Osteoblast (primary cell): ENCODE measurements at regions not wholly inside any gene's neighbourhood (a gene's known extent, or its start where the extent isn't known, plus 50 kb on each side); places are given as distances from the start of the nearest gene placed in this dataset.

Experiments used
- DNase-seq: peaks from one replicate; pipeline ENCODE4 v3.0.0; 2011; ENCODE audit warnings: low spot score, mixed read lengths; ENCODE audit not compliant: insufficient read length; ENCODE audit errors: missing footprints
- H2AFZ ChIP-seq: 2 replicates; pipeline ENCODE4 v1.6.0; 2011; ENCODE audit warnings: mild to moderate bottlenecking, low read length
- H3K27ac ChIP-seq: 2 replicates; pipeline ENCODE4 v1.5.1; 2011; ENCODE audit warnings: mild to moderate bottlenecking, low read depth, low read length, moderate library complexity
- H3K27me3 ChIP-seq: 2 replicates; pipeline ENCODE4 v1.6.0; 2012; ENCODE audit warnings: mild to moderate bottlenecking, control low read depth, inconsistent platforms, low read length, moderate library complexity; ENCODE audit not compliant: insufficient read depth
- H3K36me3 ChIP-seq: 2 replicates; pipeline ENCODE4 v1.5.1; 2011; ENCODE audit warnings: mild to moderate bottlenecking, low read length, control low read depth, moderate library complexity; ENCODE audit not compliant: insufficient read depth
- H3K4me1 ChIP-seq: 2 replicates; pipeline ENCODE4 v1.5.1; 2011; ENCODE audit warnings: mild to moderate bottlenecking, low read length, control low read depth, moderate library complexity; ENCODE audit not compliant: insufficient read depth
- H3K4me2 ChIP-seq: 2 replicates; pipeline ENCODE4 v1.6.0; 2011; ENCODE audit warnings: mild to moderate bottlenecking, low read length; ENCODE audit not compliant: insufficient read depth
- H3K4me3 ChIP-seq: fragments of 200-600 bp; sonication (generic); 3 replicates; pipeline ENCODE4 v1.5.1; 2012; ENCODE audit warnings: mild to moderate bottlenecking, low read length, inconsistent platforms; ENCODE audit not compliant: insufficient read depth
- H3K79me2 ChIP-seq: 2 replicates; pipeline ENCODE4 v1.6.0; 2012; ENCODE audit warnings: mild to moderate bottlenecking, low read length, control low read depth, inconsistent platforms; ENCODE audit not compliant: insufficient read depth
- H3K9me3 ChIP-seq: 2 replicates; pipeline ENCODE4 v1.5.1; 2011; ENCODE audit warnings: low read depth, low read length, control low read depth
- H4K20me1 ChIP-seq: 2 replicates; pipeline ENCODE4 v1.6.0; 2012; ENCODE audit warnings: mild to moderate bottlenecking, low read length, control low read depth; ENCODE audit not compliant: insufficient read depth
- CTCF ChIP-seq: IDR thresholded peaks from 2 replicates; pipeline ENCODE4 v1.5.1; 2011; ENCODE audit warnings: mild to moderate bottlenecking, low read depth, low read length, moderate library complexity; ENCODE audit errors: extremely low read depth

GRCh38 chr11:80856066-80856465 is 1415.2 kb upstream of the TENM4 start:
- Histone ChIP-seq H3K4me3 (no peak overlapping the region), H3K4me1 (no peaks in the 10 kb centered on the region), H2AFZ (no peak overlapping the region), H3K4me2 (no peak overlapping the region), H4K20me1 (no peaks in the 10 kb centered on the region), H3K27ac (no peak overlapping the region), H3K9me3 (no peaks in the 10 kb centered on the region), H3K27me3 (no peaks in the 10 kb centered on the region), H3K79me2 (no peaks in the 10 kb centered on the region), H3K36me3 (no peaks in the 10 kb centered on the region)
- DNase-seq = no peak
- no peak for TF ChIP-seq CTCF

DNA sequence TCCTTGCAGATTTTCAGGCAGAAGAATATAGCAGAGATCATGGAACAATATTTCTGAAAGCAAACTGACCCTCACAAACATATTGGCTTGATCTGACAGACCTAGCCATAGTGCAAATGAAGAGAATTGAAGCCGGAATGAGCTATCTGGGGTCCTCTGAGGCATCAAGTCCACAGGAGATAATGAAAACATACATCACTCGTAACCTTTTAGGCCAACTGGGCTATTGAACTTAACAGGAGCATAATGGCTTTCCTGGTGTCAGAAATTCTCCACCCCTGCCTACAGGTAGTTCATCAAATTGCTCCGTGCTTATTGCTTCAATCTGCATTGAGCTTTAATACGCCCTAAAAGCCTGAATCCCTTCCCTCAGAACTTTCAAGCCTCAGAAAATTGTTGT is 1414.6 kb upstream of the TENM4 start:
- H2AFZ ChIP-seq = no peak overlapping the region
- H3K4me2 ChIP-seq = no peak overlapping the region
- H3K36me3 ChIP-seq = no peaks in the 10 kb centered on the region
- no peak overlapping the region for H3K4me3 ChIP-seq
- no peak for DNase-seq
- no peaks in the 10 kb centered on the region for H3K9me3 ChIP-seq
- no peak for TF ChIP-seq CTCF
- H3K27ac ChIP-seq = no peak overlapping the region
- H3K4me1 ChIP-seq = no peaks in the 10 kb centered on the region
- no peaks in the 10 kb centered on the region for H3K27me3 ChIP-seq
- no peaks in the 10 kb centered on the region for H4K20me1 ChIP-seq
- no peaks in the 10 kb centered on the region for H3K79me2 ChIP-seq

DNA sequence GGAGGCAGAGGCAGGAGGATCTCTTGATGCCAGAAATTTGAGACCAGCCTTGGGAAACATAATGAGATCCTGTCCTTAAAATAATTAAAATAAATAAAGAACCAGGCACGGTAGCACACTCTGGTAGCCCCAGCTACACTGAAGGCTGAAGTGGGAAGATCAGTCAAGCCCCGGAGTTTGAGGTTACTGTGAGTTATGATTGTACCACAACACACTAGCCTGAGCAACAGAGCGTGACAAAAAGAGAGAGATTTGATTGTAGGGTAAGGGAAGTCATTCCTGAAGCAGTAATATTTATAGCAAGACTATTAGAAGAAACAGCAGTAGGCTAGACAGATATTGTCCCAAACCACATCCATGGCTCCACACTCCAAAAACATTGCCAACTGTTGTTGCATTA is 1408.4 kb upstream of the TENM4 start:
- Histone ChIP-seq H3K4me2 (no peak overlapping the region), H4K20me1 (no peaks in the 10 kb centered on the region), H3K79me2 (no peaks in the 10 kb centered on the region), H3K27me3 (no peaks in the 10 kb centered on the region), H2AFZ (no peak overlapping the region), H3K4me1 (no peaks in the 10 kb centered on the region), H3K36me3 (no peaks in the 10 kb centered on the region), H3K27ac (no peak overlapping the region), H3K4me3 (no peak overlapping the region), H3K9me3 (no peaks in the 10 kb centered on the region)
- no peak for TF ChIP-seq CTCF
- DNase-seq = no peak

- TF ChIP-seq CTCF = no peak
- Histone ChIP-seq H3K27me3 (no peaks in the 10 kb centered on the region), H3K27ac (no peak overlapping the region)
Measured at GRCh38 chr11:80846979-80847378, 1406.1 kb upstream of the TENM4 start.

More at GRCh38 chr11:80846979-80847378, 1406.1 kb upstream of the TENM4 start:
- no peaks in the 10 kb centered on the region for H3K79me2 ChIP-seq
- no peaks in the 10 kb centered on the region for H3K9me3 ChIP-seq
- H3K4me3 ChIP-seq = no peak overlapping the region
- H3K36me3 ChIP-seq = no peaks in the 10 kb centered on the region
- DNase-seq = no peak
- H4K20me1 ChIP-seq = no peaks in the 10 kb centered on the region
- H3K4me2 ChIP-seq = no peak overlapping the region
- H2AFZ ChIP-seq = no peak overlapping the region
- no peaks in the 10 kb centered on the region for H3K4me1 ChIP-seq
